ENCODE measurements at regions not wholly inside any gene's neighbourhood (a gene's known extent, or its start where the extent isn't known, plus 50 kb on each side); places are given as distances from the start of the nearest gene placed in this dataset.

GRCh38 chr13:50697746-50698539 lies 145.5 kb downstream of the DLEU7 start:
- Histone ChIP-seq H4K20me1 (ENCODE audit: insufficient read depth, low read length) (no peaks in the 10 kb centered on the region), H3K9ac (ENCODE audit: low read length) (no peak overlapping the region), H3K4me2 (ENCODE audit: low read length) (no peak overlapping the region), H3K79me2 (ENCODE audit: insufficient read depth, low read length) (no peaks in the 10 kb centered on the region), H3K9me3 (ENCODE audit: insufficient read depth, low read depth, low read length) (no peaks in the 10 kb centered on the region), H3K4me3 (ENCODE audit: insufficient read depth, low read depth, low read length) (no peak overlapping the region), H3K27ac (ENCODE audit: low read depth, low read length) (no peak overlapping the region), H2AFZ (ENCODE audit: low read depth, low read length) (no peak overlapping the region), H3K27me3 (ENCODE audit: insufficient read depth, low read length) (no peaks in the 10 kb centered on the region), H3K4me1 (ENCODE audit: insufficient read depth, low read length) (peaks cover 10% of the 10 kb centered on the region), H3K36me3 (ENCODE audit: insufficient read depth, low read length) (no peaks in the 10 kb centered on the region)
- no peak for TF ChIP-seq EZH2 (IDR thresholded peaks at IDR 0.05; ENCODE audit: insufficient read depth, low read length)
- TF ChIP-seq, protein P1, sequence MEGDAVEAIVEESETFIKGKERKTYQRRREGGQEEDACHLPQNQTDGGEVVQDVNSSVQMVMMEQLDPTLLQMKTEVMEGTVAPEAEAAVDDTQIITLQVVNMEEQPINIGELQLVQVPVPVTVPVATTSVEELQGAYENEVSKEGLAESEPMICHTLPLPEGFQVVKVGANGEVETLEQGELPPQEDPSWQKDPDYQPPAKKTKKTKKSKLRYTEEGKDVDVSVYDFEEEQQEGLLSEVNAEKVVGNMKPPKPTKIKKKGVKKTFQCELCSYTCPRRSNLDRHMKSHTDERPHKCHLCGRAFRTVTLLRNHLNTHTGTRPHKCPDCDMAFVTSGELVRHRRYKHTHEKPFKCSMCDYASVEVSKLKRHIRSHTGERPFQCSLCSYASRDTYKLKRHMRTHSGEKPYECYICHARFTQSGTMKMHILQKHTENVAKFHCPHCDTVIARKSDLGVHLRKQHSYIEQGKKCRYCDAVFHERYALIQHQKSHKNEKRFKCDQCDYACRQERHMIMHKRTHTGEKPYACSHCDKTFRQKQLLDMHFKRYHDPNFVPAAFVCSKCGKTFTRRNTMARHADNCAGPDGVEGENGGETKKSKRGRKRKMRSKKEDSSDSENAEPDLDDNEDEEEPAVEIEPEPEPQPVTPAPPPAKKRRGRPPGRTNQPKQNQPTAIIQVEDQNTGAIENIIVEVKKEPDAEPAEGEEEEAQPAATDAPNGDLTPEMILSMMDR (IDR thresholded peaks at IDR 0.05; ENCODE audit: insufficient read depth, low read depth, low read length), result no peak
- no peak for FAIRE-seq
- Mint-ChIP-seq H3K9me3 (ENCODE audit: unreplicated experiment) (no peaks in the 10 kb centered on the region), H3K27me3 (ENCODE audit: low read depth, unreplicated experiment) (peaks cover 3% of the 10 kb centered on the region), H3K4me3 (ENCODE audit: unreplicated experiment) (no peak overlapping the region), H3K4me1 (ENCODE audit: low read depth, unreplicated experiment) (peaks cover 45% of the 10 kb centered on the region), H3K36me3 (ENCODE audit: low read depth, unreplicated experiment) (peaks cover 2% of the 10 kb centered on the region), H3K27ac (ENCODE audit: unreplicated experiment) (no peak overlapping the region)
- DNase-seq (ENCODE audit: low read depth), result no peak

GRCh38 chr13:50699874-50700663 lies 143.4 kb downstream of the DLEU7 start:
- H3K27me3 Mint-ChIP-seq (ENCODE audit: low read depth, unreplicated experiment), result peaks cover 3% of the 10 kb centered on the region
- peak; percentile 38 for DNase-seq (ENCODE audit: low read depth)
- Histone ChIP-seq H2AFZ (ENCODE audit: low read depth, low read length) (no peak overlapping the region), H3K4me2 (ENCODE audit: low read length) (no peak overlapping the region), H3K4me3 (ENCODE audit: insufficient read depth, low read depth, low read length) (no peak overlapping the region), H4K20me1 (ENCODE audit: insufficient read depth, low read length) (no peaks in the 10 kb centered on the region), H3K79me2 (ENCODE audit: insufficient read depth, low read length) (no peaks in the 10 kb centered on the region), H3K36me3 (ENCODE audit: insufficient read depth, low read length) (no peaks in the 10 kb centered on the region), H3K9ac (ENCODE audit: low read length) (no peak overlapping the region), H3K4me1 (ENCODE audit: insufficient read depth, low read length) (no peaks in the 10 kb centered on the region), H3K9me3 (ENCODE audit: insufficient read depth, low read depth, low read length) (no peaks in the 10 kb centered on the region), H3K27me3 (ENCODE audit: insufficient read depth, low read length) (no peaks in the 10 kb centered on the region), H3K27ac (ENCODE audit: low read depth, low read length) (no peak overlapping the region)
- H3K36me3 Mint-ChIP-seq (ENCODE audit: low read depth, unreplicated experiment), result peaks cover 2% of the 10 kb centered on the region
- no peak overlapping the region for H3K4me3 Mint-ChIP-seq (ENCODE audit: unreplicated experiment)
- peaks cover 27% of the 10 kb centered on the region for H3K4me1 Mint-ChIP-seq (ENCODE audit: low read depth, unreplicated experiment)
- TF ChIP-seq, protein P1 (IDR thresholded peaks at IDR 0.05; ENCODE audit: insufficient read depth, low read depth, low read length), result no peak
- TF ChIP-seq EZH2 (IDR thresholded peaks at IDR 0.05; ENCODE audit: insufficient read depth, low read length), result no peak
- no peak overlapping the region for H3K27ac Mint-ChIP-seq (ENCODE audit: unreplicated experiment)
- H3K9me3 Mint-ChIP-seq (ENCODE audit: unreplicated experiment), result no peaks in the 10 kb centered on the region
- FAIRE-seq, result no peak

Data from astrocyte (in vitro differentiated cells and primary cell).